Hepatocyte (in vitro differentiated cells): ENCODE measurements at regions not wholly inside any gene's neighbourhood (a gene's known extent, or its start where the extent isn't known, plus 50 kb on each side); places are given as distances from the start of the nearest gene placed in this dataset.

Experiments
- DNase-seq: peaks from one replicate; pipeline ENCODE4 v3.0.0-alpha.2; 2016; ENCODE audit warnings: low spot score
- H2AFZ ChIP-seq: fragments of 200-600 bp; sonication (generic); 2 replicates; pipeline ENCODE4 v1.6.0; 2016; ENCODE audit warnings: antibody characterized with exemption, mild to moderate bottlenecking
- H3K27ac ChIP-seq: fragments of 200-600 bp; sonication (generic); 2 replicates; pipeline ENCODE4 v1.5.1; 2016; ENCODE audit warnings: mild to moderate bottlenecking
- H3K27me3 ChIP-seq: fragments of 200-600 bp; sonication (generic); 2 replicates; pipeline ENCODE4 v1.6.1; 2016
- H3K36me3 ChIP-seq: fragments of 200-600 bp; sonication (generic); replicated peaks from 2 replicates; pipeline ENCODE4 v1.5.1; 2016; ENCODE audit warnings: low read depth; ENCODE audit not compliant: insufficient read depth
- H3K4me1 ChIP-seq: fragments of 200-600 bp; sonication (generic); 2 replicates; pipeline ENCODE4 v1.5.1; 2016; ENCODE audit warnings: mild to moderate bottlenecking, moderate library complexity; ENCODE audit not compliant: insufficient read depth
- H3K4me2 ChIP-seq: fragments of 200-600 bp; sonication (generic); 2 replicates; pipeline ENCODE4 v1.6.0; 2016
- H3K4me3 ChIP-seq: fragments of 200-600 bp; sonication (generic); 2 replicates; pipeline ENCODE4 v1.5.1; 2016; ENCODE audit warnings: mild to moderate bottlenecking
- H3K79me2 ChIP-seq: fragments of 200-600 bp; sonication (generic); 2 replicates; pipeline ENCODE4 v1.6.0; 2017; ENCODE audit warnings: mild to moderate bottlenecking
- H3K9me2 ChIP-seq: fragments of 200-600 bp; sonication (generic); replicated peaks from 2 replicates; pipeline ENCODE4 v1.6.0; 2017; ENCODE audit warnings: mild to moderate bottlenecking; ENCODE audit not compliant: insufficient read depth
- H3K9me3 ChIP-seq: fragments of 200-600 bp; sonication (generic); 2 replicates; pipeline ENCODE4 v1.5.1; 2016; ENCODE audit warnings: low read depth, mild to moderate bottlenecking
- H4K20me1 ChIP-seq: fragments of 200-600 bp; sonication (generic); 2 replicates; pipeline ENCODE4 v1.6.0; 2016; ENCODE audit warnings: mild to moderate bottlenecking; ENCODE audit not compliant: insufficient read depth, poor library complexity, severe bottlenecking
- EZH2 ChIP-seq: fragments of 200-600 bp; sonication (generic); IDR thresholded peaks from 2 replicates; pipeline ENCODE4 v1.6.1; 2016; ENCODE audit warnings: antibody characterized with exemption, mild to moderate bottlenecking, borderline replicate concordance
- EZH2phosphoT487 ChIP-seq: fragments of 200-600 bp; sonication (generic); IDR thresholded peaks from one replicate; pipeline ENCODE4 v1.6.1; 2018; ENCODE audit warnings: antibody characterized with exemption, mild to moderate bottlenecking, low read depth, moderate library complexity; ENCODE audit not compliant: unreplicated experiment, severe bottlenecking
- WGBS: methylation state at CpG from one replicate; pipeline ENCODE4 v1.1.6; 2016; ENCODE audit warnings: low lambda C conversion rate; ENCODE audit errors: missing lambda C conversion rate; 5-methylcytosine and 5-hydroxymethylcytosine counted together
- TF ChIP-seq, protein P1 (sequence below): fragments of 200-600 bp; sonication (generic); IDR thresholded peaks from 2 replicates; pipeline ENCODE4 v1.5.1; 2016; ENCODE audit warnings: antibody characterized with exemption, mild to moderate bottlenecking; ENCODE audit not compliant: poor library complexity

DNA sequence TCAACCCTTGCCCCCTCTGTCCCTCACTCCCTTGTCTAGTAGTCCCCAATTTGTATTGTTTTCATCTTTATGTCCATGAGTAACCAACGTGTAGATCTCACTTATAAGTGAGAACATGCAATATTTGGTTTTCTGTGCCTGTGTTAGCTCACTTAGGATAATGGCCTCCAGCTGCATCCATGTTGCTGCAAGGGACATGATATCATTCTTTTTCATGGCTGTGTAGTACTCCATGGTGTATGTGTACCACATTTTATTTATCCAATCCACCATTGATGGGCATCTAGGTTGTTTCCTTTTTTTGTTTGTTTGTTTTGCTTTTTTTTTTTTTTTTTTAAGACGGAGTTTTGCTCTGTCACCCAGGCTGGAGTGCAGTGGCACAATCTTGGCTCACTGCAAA lies 63.0 kb upstream of the HS3ST4 start:
- no peak overlapping the region for H3K4me2 ChIP-seq
- no peaks in the 10 kb centered on the region for H3K9me3 ChIP-seq
- no peaks in the 10 kb centered on the region for H3K9me2 ChIP-seq
- H3K36me3 ChIP-seq: no peaks in the 10 kb centered on the region
- H3K4me3 ChIP-seq: no peak overlapping the region
- no peak for DNase-seq
- H3K4me1 ChIP-seq: no peaks in the 10 kb centered on the region
- H4K20me1 ChIP-seq: no peaks in the 10 kb centered on the region
- H3K27ac ChIP-seq: no peak overlapping the region
- H3K79me2 ChIP-seq: no peaks in the 10 kb centered on the region
- no peak overlapping the region for H2AFZ ChIP-seq
- TF ChIP-seq, protein P1, sequence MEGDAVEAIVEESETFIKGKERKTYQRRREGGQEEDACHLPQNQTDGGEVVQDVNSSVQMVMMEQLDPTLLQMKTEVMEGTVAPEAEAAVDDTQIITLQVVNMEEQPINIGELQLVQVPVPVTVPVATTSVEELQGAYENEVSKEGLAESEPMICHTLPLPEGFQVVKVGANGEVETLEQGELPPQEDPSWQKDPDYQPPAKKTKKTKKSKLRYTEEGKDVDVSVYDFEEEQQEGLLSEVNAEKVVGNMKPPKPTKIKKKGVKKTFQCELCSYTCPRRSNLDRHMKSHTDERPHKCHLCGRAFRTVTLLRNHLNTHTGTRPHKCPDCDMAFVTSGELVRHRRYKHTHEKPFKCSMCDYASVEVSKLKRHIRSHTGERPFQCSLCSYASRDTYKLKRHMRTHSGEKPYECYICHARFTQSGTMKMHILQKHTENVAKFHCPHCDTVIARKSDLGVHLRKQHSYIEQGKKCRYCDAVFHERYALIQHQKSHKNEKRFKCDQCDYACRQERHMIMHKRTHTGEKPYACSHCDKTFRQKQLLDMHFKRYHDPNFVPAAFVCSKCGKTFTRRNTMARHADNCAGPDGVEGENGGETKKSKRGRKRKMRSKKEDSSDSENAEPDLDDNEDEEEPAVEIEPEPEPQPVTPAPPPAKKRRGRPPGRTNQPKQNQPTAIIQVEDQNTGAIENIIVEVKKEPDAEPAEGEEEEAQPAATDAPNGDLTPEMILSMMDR: no peak
- TF ChIP-seq EZH2phosphoT487 (no peak), EZH2 (no peak)
- WGBS: 100% methylated on average over 2 of the region's 2 CpGs
- H3K27me3 ChIP-seq: no peaks in the 10 kb centered on the region

DNA sequence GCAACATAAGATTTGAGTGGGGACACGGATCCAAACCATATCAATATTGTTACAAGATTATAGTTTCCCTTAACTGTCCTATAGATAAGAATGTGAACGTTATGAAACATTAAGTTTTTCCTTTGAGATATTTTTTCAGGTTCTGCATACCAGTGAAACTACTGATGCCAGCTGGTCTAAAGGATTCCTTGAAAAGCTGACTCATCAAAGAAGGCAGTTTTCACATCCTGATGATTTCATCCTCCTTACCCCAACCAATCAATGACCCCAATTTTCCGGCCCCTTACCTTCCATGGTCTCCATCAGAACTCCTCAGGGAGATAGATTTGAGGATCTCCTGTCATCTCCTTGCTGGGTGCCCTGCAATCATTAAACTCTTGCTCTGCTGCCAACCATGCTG lies 64.1 kb upstream of the HS3ST4 start:
- Histone ChIP-seq H4K20me1 (no peaks in the 10 kb centered on the region), H3K4me3 (no peak overlapping the region), H3K79me2 (no peaks in the 10 kb centered on the region), H3K9me3 (no peaks in the 10 kb centered on the region), H3K36me3 (no peaks in the 10 kb centered on the region), H2AFZ (no peak overlapping the region), H3K9me2 (no peaks in the 10 kb centered on the region), H3K27ac (no peak overlapping the region), H3K4me2 (no peak overlapping the region), H3K27me3 (no peaks in the 10 kb centered on the region), H3K4me1 (no peaks in the 10 kb centered on the region)
- 82% methylated on average over 3 of the region's 3 CpGs for WGBS
- DNase-seq: no peak
- TF ChIP-seq, protein P1: no peak
- no peak for TF ChIP-seq EZH2phosphoT487
- TF ChIP-seq EZH2: no peak

DNA sequence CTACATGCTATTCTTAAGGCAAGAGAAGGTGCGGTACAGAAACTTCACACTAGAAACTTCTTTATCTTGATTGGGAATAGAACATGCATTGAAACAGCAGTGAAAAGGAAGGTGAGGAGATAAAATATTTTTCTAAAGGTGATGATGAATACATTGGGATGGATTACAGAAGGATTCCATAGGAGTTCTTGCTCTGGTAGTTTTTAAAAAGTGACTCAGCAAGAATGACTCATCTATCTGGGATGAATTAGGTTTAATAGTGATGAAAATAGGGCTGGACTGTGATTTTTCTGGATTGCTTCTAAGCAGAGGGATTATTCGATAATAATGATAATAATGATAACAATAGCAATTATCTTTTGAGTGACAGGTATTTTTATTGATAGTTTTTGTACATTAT lies 65.6 kb upstream of the HS3ST4 start:
- H3K36me3 ChIP-seq: no peaks in the 10 kb centered on the region
- no peaks in the 10 kb centered on the region for H3K9me2 ChIP-seq
- no peaks in the 10 kb centered on the region for H3K4me1 ChIP-seq
- H3K79me2 ChIP-seq: no peaks in the 10 kb centered on the region
- TF ChIP-seq EZH2 (no peak), EZH2phosphoT487 (no peak)
- TF ChIP-seq, protein P1: no peak
- no peaks in the 10 kb centered on the region for H3K27me3 ChIP-seq
- H2AFZ ChIP-seq: no peak overlapping the region
- no peak overlapping the region for H3K4me3 ChIP-seq
- no peak for DNase-seq
- no peaks in the 10 kb centered on the region for H4K20me1 ChIP-seq
- 85% methylated on average over 2 of the region's 2 CpGs for WGBS
- no peak overlapping the region for H3K4me2 ChIP-seq
- H3K27ac ChIP-seq: no peak overlapping the region
- H3K9me3 ChIP-seq: no peaks in the 10 kb centered on the region

DNA sequence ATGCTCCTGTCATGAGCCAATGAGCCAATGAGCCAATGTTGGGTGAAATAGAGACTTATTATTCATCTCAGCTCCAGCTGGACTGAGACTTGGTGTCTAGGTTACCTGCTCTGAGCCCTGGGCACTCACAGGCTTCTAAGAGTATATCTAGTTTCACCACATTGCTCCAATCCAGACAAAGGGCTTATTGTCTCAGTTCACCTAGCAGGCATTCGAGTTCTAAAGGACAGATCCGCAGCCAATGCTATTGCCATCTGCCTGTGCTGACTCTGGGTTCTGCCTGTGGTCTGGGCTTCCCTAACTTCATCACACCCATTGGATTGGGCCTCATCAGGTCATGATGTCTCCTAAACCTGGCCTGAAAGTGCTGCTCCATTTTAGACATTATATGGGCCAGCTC lies 66.1 kb upstream of the HS3ST4 start:
- 78% methylated on average over 2 of the region's 2 CpGs for WGBS
- DNase-seq: no peak
- Histone ChIP-seq H3K9me3 (no peaks in the 10 kb centered on the region), H3K27ac (no peak overlapping the region), H3K79me2 (no peaks in the 10 kb centered on the region), H3K4me2 (no peak overlapping the region), H3K27me3 (no peaks in the 10 kb centered on the region), H3K4me3 (no peak overlapping the region), H3K9me2 (no peaks in the 10 kb centered on the region), H2AFZ (no peak overlapping the region), H3K36me3 (no peaks in the 10 kb centered on the region), H3K4me1 (no peaks in the 10 kb centered on the region), H4K20me1 (no peaks in the 10 kb centered on the region)
- TF ChIP-seq, protein P1: no peak
- TF ChIP-seq EZH2phosphoT487: no peak
- TF ChIP-seq EZH2: no peak
